SK-N-SH treated with all-trans-retinoic acid at 6 μM for 48 hours (cell line): ENCODE measurements at regions not wholly inside any gene's neighbourhood (a gene's known extent, or its start where the extent isn't known, plus 50 kb on each side); places are given as distances from the start of the nearest gene placed in this dataset.

Experiments used
- ATAC-seq: fragments of 200-7000 bp; cut with Tn5 transposase; 3 replicates; pipeline ENCODE4 v1.9.1; 2020; ENCODE audit warnings: mild to moderate bottlenecking, moderate library complexity
- ARNTL ChIP-seq: fragments of 450-650 bp; formaldehyde crosslinking; IDR thresholded peaks from 2 replicates; pipeline ENCODE4 v1.5.0; 2020; ENCODE audit warnings: low read depth, mild to moderate bottlenecking, moderate library complexity, borderline replicate concordance
- BACH2 ChIP-seq: fragments of 250-450 bp; sonication (Bioruptor Pico); IDR thresholded peaks from 2 replicates; pipeline ENCODE4 v1.9.0; 2021; ENCODE audit warnings: mild to moderate bottlenecking, borderline replicate concordance
- CSDC2 ChIP-seq: fragments of 250-450 bp; sonication (Bioruptor Pico); IDR thresholded peaks from 2 replicates; pipeline ENCODE4 v1.5.0; 2020; ENCODE audit warnings: mild to moderate bottlenecking, moderate library complexity
- ESRRG ChIP-seq: fragments of 250-450 bp; sonication (Bioruptor Pico); IDR thresholded peaks from 2 replicates; pipeline ENCODE4 v1.6.1; 2021; ENCODE audit warnings: mild to moderate bottlenecking
- GLIS3 ChIP-seq: fragments of 250-450 bp; sonication (Bioruptor Pico); IDR thresholded peaks from 2 replicates; pipeline ENCODE4 v1.5.0; 2020; ENCODE audit warnings: mild to moderate bottlenecking, moderate library complexity
- ISL1 ChIP-seq: fragments of 250-450 bp; sonication (Bioruptor Pico); IDR thresholded peaks from 2 replicates; pipeline ENCODE4 v2.1.2; 2022; ENCODE audit warnings: mild to moderate bottlenecking, moderate library complexity
- OSR1 ChIP-seq: fragments of 250-450 bp; sonication (Bioruptor Pico); IDR thresholded peaks from 2 replicates; pipeline ENCODE4 v1.8.0; 2022; ENCODE audit warnings: moderate library complexity, mild to moderate bottlenecking, inconsistent platforms
- PPARA ChIP-seq: fragments of 250-450 bp; sonication (Bioruptor Pico); IDR thresholded peaks from 2 replicates; pipeline ENCODE4 v1.5.0; 2020; ENCODE audit warnings: mild to moderate bottlenecking, borderline replicate concordance
- RARB ChIP-seq: fragments of 250-450 bp; sonication (Bioruptor Pico); IDR thresholded peaks from 2 replicates; pipeline ENCODE4 v1.8.0; 2021; ENCODE audit warnings: mild to moderate bottlenecking, moderate library complexity
- SNAI2 ChIP-seq: fragments of 250-450 bp; sonication (Bioruptor Pico); IDR thresholded peaks from 2 replicates; pipeline ENCODE4 v1.5.0; 2020; ENCODE audit warnings: mild to moderate bottlenecking, moderate library complexity
- TCF4 ChIP-seq: fragments of 250-450 bp; sonication (Bioruptor Pico); IDR thresholded peaks from 2 replicates; pipeline ENCODE4 v1.8.0; 2021; ENCODE audit warnings: mild to moderate bottlenecking, moderate library complexity, borderline replicate concordance
- TOX ChIP-seq: fragments of 250-450 bp; sonication (Bioruptor Pico); IDR thresholded peaks from 2 replicates; pipeline ENCODE4 v1.8.0; 2021; ENCODE audit warnings: mild to moderate bottlenecking, moderate library complexity, borderline replicate concordance
- ZC3H10 ChIP-seq: fragments of 250-450 bp; sonication (Bioruptor Pico); IDR thresholded peaks from 2 replicates; pipeline ENCODE4 v1.5.1; 2021; ENCODE audit warnings: mild to moderate bottlenecking, moderate library complexity
- ZFP3 ChIP-seq: fragments of 250-450 bp; sonication (Bioruptor Pico); IDR thresholded peaks from 2 replicates; pipeline ENCODE4 v1.5.0; 2020; ENCODE audit warnings: mild to moderate bottlenecking, moderate library complexity
- ZFP30 ChIP-seq: fragments of 450-650 bp; formaldehyde crosslinking; IDR thresholded peaks from 2 replicates; pipeline ENCODE4 v1.5.0; 2022; ENCODE audit warnings: mild to moderate bottlenecking, moderate library complexity
- ZNF565 ChIP-seq: fragments of 450-650 bp; formaldehyde crosslinking; conservative IDR thresholded peaks from 2 replicates; pipeline ENCODE4 v1.5.0; 2020; ENCODE audit warnings: low read depth, mild to moderate bottlenecking, moderate library complexity
- ZNF70 ChIP-seq: fragments of 450-650 bp; formaldehyde crosslinking; IDR thresholded peaks from 2 replicates; pipeline ENCODE4 v1.5.0; 2020; ENCODE audit warnings: mild to moderate bottlenecking, moderate library complexity
- ZNF8 ChIP-seq: fragments of 450-650 bp; formaldehyde crosslinking; IDR thresholded peaks from 2 replicates; pipeline ENCODE4 v1.5.0; 2020; ENCODE audit warnings: mild to moderate bottlenecking, moderate library complexity
- TF ChIP-seq, protein P1 (sequence below): fragments of 250-450 bp; sonication (Bioruptor Pico); IDR thresholded peaks from 2 replicates; pipeline ENCODE4 v1.8.0; 2020; ENCODE audit warnings: mild to moderate bottlenecking, moderate library complexity, borderline replicate concordance
- TF ChIP-seq, protein P2 (sequence below): fragments of 250-450 bp; sonication (Bioruptor Pico); IDR thresholded peaks from 2 replicates; pipeline ENCODE4 v1.8.0; 2021; ENCODE audit warnings: low read depth, mild to moderate bottlenecking, moderate library complexity, borderline replicate concordance
- TF ChIP-seq, protein P3 (sequence below): fragments of 250-450 bp; sonication (Bioruptor Pico); IDR thresholded peaks from 2 replicates; pipeline ENCODE4 v1.5.1; 2020; ENCODE audit warnings: low read depth, mild to moderate bottlenecking, moderate library complexity
- TF ChIP-seq, protein P4 (sequence below): fragments of 250-450 bp; sonication (Bioruptor Pico); IDR thresholded peaks from 2 replicates; pipeline ENCODE4 v1.5.1; 2021; ENCODE audit warnings: mild to moderate bottlenecking, moderate library complexity

DNA sequence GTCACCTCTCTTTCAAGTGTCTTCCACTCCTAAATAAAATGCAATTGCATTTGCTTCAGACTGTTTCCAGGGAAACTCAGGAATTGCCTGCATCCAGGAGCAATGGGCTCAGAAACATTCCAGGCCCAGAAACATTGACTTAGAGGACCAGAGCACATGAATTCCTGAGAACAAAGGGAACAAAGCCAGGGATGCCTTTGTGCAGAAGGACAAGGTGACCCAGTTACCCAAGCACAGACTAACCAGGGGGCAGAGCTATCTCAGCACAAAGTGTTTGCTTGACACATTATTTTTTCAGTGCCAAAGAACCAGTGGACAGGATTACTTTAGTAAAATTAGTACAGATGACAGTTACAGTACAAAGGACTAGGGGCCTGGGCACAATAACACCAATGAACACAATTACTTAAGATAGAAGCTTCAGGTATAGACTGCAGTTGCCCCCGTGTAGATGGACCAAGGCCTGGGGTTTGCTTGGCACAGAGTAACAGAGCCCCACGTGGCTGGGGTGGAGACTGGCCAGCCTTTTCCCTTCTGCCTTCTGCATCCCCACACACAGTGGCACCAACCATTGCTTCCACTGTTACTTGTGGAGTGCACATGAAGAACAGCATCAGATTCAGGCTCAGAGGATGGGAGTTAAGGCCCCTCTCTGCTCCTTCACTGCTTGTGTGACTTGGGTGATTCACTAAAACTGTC lies 500.8 kb downstream of the INSC start:
- TF ChIP-seq, protein P1, sequence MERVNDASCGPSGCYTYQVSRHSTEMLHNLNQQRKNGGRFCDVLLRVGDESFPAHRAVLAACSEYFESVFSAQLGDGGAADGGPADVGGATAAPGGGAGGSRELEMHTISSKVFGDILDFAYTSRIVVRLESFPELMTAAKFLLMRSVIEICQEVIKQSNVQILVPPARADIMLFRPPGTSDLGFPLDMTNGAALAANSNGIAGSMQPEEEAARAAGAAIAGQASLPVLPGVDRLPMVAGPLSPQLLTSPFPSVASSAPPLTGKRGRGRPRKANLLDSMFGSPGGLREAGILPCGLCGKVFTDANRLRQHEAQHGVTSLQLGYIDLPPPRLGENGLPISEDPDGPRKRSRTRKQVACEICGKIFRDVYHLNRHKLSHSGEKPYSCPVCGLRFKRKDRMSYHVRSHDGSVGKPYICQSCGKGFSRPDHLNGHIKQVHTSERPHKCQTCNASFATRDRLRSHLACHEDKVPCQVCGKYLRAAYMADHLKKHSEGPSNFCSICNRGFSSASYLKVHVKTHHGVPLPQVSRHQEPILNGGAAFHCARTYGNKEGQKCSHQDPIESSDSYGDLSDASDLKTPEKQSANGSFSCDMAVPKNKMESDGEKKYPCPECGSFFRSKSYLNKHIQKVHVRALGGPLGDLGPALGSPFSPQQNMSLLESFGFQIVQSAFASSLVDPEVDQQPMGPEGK (CRISPR knock-in tag): no peak
- TF ChIP-seq ZNF70 (CRISPR knock-in tag): no peak
- no peak for TF ChIP-seq ZFP3 (CRISPR knock-in tag)
- no peak for TF ChIP-seq ZC3H10 (CRISPR knock-in tag)
- no peak for TF ChIP-seq ZNF8 (CRISPR knock-in tag)
- no peak for TF ChIP-seq ARNTL (CRISPR knock-in tag)
- TF ChIP-seq TOX (CRISPR knock-in tag): no peak
- no peak for TF ChIP-seq ZFP30 (CRISPR knock-in tag)
- no peak for TF ChIP-seq BACH2
- no peak for TF ChIP-seq OSR1 (CRISPR knock-in tag)
- no peak for TF ChIP-seq GLIS3 (CRISPR knock-in tag)
- TF ChIP-seq, protein P2, sequence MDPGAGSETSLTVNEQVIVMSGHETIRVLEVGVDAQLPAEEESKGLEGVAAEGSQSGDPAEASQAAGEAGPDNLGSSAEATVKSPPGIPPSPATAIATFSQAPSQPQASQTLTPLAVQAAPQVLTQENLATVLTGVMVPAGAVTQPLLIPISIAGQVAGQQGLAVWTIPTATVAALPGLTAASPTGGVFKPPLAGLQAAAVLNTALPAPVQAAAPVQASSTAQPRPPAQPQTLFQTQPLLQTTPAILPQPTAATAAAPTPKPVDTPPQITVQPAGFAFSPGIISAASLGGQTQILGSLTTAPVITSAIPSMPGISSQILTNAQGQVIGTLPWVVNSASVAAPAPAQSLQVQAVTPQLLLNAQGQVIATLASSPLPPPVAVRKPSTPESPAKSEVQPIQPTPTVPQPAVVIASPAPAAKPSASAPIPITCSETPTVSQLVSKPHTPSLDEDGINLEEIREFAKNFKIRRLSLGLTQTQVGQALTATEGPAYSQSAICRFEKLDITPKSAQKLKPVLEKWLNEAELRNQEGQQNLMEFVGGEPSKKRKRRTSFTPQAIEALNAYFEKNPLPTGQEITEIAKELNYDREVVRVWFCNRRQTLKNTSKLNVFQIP (CRISPR knock-in tag): no peak

DNA sequence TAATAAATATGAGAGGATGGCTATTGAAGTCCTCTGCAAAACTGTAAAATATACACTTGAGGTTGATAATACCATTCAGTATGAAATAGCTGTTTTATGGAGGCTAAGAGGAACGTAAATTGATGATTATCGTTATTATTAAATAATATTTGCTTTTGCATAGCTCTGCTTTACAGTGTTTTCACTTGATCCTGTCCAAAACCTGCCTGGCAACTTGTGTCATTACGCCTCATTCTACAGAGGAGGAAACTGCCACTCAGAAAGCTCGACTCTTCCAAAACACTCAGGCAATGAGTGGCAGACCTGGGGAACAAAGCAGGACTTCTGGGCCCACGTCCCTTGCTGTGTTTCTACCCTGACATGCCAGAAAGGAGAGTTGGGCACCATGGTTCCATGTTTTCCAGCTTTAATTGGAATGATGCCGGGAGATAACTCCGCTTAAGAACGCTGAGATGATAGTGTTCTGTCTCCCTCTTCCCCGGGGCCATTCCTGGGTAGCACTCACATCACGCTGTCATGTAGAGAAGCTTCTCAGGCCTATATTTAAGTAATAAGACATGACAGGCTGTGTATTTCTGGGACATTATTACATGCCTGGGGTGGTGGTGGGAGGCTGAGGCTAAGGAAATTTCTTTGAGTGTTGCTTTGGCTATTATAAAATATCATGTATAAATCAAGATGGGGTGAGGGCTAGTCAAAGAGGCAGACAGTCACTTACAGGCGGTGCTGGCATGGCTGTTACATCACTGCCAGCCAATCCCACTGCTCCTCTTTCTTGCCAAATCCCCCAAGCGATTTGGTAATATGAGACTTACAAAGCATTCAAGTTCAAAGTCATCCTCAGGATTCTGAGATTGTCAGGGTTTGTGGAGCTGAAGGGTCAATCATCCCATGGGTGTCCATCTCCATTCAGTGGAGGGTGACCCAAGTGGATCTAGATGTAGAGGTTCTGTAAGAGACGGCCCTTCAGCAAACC lies 501.7 kb downstream of the INSC start:
- TF ChIP-seq RARB (CRISPR knock-in tag) (no peak), ZNF565 (CRISPR knock-in tag) (no peak), ESRRG (CRISPR knock-in tag) (no peak), ZFP3 (CRISPR knock-in tag) (no peak), ARNTL (CRISPR knock-in tag) (no peak), TCF4 (CRISPR knock-in tag) (no peak), PPARA (no peak), SNAI2 (CRISPR knock-in tag) (no peak), ISL1 (CRISPR knock-in tag) (no peak), CSDC2 (no peak), ZNF70 (CRISPR knock-in tag) (no peak), ZC3H10 (CRISPR knock-in tag) (no peak)
- TF ChIP-seq, protein P3, sequence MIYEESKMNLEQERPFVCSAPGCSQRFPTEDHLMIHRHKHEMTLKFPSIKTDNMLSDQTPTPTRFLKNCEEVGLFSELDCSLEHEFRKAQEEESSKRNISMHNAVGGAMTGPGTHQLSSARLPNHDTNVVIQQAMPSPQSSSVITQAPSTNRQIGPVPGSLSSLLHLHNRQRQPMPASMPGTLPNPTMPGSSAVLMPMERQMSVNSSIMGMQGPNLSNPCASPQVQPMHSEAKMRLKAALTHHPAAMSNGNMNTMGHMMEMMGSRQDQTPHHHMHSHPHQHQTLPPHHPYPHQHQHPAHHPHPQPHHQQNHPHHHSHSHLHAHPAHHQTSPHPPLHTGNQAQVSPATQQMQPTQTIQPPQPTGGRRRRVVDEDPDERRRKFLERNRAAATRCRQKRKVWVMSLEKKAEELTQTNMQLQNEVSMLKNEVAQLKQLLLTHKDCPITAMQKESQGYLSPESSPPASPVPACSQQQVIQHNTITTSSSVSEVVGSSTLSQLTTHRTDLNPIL (CRISPR knock-in tag): no peak
- TF ChIP-seq, protein P1 (CRISPR knock-in tag): no peak
- TF ChIP-seq, protein P4, sequence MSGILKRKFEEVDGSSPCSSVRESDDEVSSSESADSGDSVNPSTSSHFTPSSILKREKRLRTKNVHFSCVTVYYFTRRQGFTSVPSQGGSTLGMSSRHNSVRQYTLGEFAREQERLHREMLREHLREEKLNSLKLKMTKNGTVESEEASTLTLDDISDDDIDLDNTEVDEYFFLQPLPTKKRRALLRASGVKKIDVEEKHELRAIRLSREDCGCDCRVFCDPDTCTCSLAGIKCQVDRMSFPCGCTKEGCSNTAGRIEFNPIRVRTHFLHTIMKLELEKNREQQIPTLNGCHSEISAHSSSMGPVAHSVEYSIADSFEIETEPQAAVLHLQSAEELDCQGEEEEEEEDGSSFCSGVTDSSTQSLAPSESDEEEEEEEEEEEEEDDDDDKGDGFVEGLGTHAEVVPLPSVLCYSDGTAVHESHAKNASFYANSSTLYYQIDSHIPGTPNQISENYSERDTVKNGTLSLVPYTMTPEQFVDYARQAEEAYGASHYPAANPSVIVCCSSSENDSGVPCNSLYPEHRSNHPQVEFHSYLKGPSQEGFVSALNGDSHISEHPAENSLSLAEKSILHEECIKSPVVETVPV: no peak
- ATAC-seq: no peak; the same call in 2 of the 3 replicates

More for the DNA sequence above, 500.8 kb downstream of the INSC start:
- ATAC-seq: no peak
